ENCODE measurements at regions not wholly inside any gene's neighbourhood (a gene's known extent, or its start where the extent isn't known, plus 50 kb on each side); places are given as distances from the start of the nearest gene placed in this dataset.

DNA sequence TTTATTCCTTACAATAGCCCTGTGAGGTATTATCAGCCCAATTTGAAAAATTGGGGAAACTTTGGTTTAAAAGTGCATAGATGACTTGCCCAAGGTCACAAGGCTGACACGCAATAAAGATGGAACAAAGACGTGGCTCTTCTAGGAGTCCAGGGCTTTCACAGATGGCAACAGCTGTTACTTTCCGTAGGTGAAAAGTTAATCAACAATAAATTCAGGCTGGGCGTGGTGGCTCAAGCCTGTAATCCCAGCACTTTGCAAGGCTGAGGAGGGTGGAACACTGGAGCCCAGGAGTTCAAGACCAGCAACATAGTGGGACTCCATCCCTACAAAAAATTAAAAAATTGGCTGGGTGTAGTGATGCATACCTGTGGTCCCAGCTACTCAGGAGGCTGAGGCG is 87.8 kb upstream of the ATF3 start:
- no peak overlapping the region for H3K4me3 ChIP-seq (ENCODE audit: low read depth, low read length)
- no peak for DNase-seq (ENCODE audit: low read depth)
- TF ChIP-seq, protein P1, sequence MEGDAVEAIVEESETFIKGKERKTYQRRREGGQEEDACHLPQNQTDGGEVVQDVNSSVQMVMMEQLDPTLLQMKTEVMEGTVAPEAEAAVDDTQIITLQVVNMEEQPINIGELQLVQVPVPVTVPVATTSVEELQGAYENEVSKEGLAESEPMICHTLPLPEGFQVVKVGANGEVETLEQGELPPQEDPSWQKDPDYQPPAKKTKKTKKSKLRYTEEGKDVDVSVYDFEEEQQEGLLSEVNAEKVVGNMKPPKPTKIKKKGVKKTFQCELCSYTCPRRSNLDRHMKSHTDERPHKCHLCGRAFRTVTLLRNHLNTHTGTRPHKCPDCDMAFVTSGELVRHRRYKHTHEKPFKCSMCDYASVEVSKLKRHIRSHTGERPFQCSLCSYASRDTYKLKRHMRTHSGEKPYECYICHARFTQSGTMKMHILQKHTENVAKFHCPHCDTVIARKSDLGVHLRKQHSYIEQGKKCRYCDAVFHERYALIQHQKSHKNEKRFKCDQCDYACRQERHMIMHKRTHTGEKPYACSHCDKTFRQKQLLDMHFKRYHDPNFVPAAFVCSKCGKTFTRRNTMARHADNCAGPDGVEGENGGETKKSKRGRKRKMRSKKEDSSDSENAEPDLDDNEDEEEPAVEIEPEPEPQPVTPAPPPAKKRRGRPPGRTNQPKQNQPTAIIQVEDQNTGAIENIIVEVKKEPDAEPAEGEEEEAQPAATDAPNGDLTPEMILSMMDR (IDR thresholded peaks at IDR 0.05; ENCODE audit: low read depth, low read length, missing control alignments), result no peak

DNA sequence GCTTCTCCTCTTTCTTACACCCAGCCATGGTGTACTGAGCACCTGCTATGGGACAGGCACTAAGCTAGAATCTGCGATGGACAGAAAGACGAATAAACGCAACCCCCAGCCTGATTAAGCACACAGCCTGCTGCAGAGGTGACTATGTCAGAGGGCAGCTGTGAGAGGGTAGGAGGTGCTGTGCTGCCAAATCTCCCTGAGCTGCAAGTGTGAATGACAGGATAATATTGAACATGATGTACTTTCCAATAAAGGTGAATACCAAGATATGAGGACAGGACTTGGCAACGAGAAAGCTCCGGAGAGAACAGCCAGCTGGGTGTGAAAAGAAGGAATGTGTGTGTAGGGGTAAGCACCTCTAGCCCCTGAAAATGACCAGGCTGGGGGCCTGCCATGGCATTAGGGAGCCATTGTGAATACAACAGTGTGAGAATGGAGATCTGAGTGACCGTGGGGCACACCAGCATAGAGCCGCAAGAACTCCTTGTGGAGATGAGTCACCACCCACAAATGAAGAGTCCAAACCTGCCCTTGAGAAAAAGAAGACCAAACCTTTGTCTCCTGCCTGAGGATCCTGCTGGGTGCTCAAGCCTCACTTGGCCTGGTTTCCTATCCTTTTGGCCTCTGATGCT is 83.0 kb upstream of the ATF3 start:
- no peak overlapping the region for H3K4me3 ChIP-seq (ENCODE audit: low read depth, low read length)
- no peak for DNase-seq (ENCODE audit: low read depth)
- TF ChIP-seq, protein P1 (IDR thresholded peaks at IDR 0.05; ENCODE audit: low read depth, low read length, missing control alignments), result no peak

DNA sequence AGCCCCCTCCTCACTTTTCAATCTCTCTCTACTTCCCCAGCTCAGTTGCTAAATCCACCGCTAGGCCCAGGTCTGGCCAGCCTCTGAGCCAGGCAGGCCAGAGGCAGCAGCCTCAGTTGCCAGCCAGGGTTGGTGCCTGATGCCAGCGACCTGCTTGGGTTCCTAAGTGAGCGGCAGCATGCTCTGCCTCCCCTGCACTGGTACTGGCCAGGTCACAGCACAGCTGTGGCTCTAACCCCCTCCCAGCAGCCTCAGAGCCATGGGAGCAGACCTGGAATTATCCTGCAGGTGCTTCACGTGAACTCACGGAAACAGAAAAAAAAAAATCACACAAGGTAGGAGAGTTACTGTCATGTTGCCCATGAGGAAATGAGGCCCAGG is 82.5 kb upstream of the ATF3 start:
- no peak for DNase-seq (ENCODE audit: low read depth)
- TF ChIP-seq, protein P1 (IDR thresholded peaks at IDR 0.05; ENCODE audit: low read depth, low read length, missing control alignments), result no peak
- H3K4me3 ChIP-seq (ENCODE audit: low read depth, low read length), result no peak overlapping the region

DNA sequence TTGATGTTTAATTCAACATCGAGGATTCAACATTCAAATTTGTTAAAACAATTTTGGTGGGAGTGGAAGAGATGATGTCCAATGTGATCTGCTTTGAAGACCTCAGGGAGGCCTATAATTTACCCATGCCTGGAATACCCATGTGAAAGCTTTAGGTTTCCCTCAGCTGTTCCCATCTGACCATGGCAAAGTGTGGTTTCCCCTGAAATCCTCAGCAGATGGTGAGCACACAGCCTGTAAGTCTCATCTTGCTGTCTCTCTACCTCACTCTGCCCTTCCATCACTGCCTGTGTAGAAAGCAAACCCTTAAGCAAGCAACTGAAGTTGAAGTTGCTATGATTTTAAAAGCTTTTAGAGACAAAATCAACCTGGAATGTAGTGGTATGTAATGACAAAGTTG is 80.1 kb upstream of the ATF3 start:
- TF ChIP-seq, protein P1 (IDR thresholded peaks at IDR 0.05; ENCODE audit: low read depth, low read length, missing control alignments), result no peak

DNA sequence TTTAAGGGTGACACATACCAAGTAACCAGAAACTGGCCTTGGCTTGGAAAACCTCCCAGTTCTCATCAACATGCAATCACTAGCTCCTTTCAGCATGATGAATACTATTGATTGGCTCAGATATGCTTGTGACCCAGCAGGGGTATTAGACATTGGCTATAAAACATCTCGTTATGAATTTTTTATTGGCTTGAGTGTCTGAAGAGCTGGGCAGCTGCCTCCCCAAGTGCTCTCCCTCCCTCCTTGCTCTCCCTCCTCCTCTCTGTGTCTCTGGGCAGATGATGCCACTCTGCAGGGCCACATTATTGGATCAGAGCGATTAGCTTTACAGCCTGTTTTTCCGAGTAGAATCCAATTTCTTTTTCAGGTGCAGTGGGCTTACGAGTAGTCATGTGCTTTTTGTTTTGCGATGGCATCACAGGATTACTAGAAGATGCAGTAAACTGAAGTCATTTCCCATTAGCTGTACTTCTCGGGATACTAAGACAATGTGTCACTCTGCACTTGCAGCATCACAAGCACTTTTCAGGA is 79.3 kb upstream of the ATF3 start:
- DNase-seq (ENCODE audit: low read depth), result no peak
- TF ChIP-seq, protein P1 (IDR thresholded peaks at IDR 0.05; ENCODE audit: low read depth, low read length, missing control alignments), result no peak
- no peak overlapping the region for H3K4me3 ChIP-seq (ENCODE audit: low read depth, low read length)

More for the DNA sequence above, 80.1 kb upstream of the ATF3 start:
- DNase-seq (ENCODE audit: low read depth), result no peak
- H3K4me3 ChIP-seq (ENCODE audit: low read depth, low read length), result no peak overlapping the region

DNA sequence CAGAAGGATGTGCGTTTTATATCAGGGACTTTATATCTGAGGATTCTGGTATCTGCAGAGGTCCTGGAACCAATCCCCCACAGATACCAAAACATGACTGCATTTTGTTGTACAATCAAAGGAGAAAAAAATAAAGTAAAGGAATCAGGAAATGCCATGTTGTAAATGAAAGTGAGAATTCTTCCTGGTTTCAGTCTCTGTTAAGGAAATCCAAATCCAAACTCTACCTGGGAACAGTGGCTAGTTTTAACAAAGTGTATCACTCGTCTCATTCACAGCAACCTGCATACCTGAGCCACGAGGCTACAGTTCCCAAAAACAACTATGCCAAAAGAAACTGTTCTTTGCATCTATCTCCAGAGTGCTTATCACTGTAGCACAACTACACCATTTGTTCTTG is 77.3 kb upstream of the ATF3 start:
- TF ChIP-seq, protein P1 (IDR thresholded peaks at IDR 0.05; ENCODE audit: low read depth, low read length, missing control alignments), result no peak

DNA sequence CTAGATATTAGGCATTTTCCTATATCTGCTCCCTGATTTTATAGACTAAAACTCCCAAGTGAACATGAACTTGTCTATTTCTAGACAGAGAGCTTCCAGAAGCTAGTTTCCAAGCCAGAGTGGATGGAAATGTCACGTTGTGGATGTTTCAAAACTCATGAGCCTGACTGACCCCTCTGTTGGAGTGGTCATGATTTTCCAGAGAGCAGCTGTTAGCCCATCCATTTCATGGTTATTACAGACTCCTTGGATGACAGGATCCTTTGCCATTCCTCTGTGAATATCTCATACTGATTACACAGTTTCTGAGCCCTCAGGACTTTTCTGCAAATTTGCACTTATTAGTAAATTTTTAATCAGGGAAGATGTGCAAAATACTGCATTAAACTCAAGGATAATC is 76.8 kb upstream of the ATF3 start:
- TF ChIP-seq, protein P1 (IDR thresholded peaks at IDR 0.05; ENCODE audit: low read depth, low read length, missing control alignments), result no peak
- no peak for DNase-seq (ENCODE audit: low read depth)
- H3K4me3 ChIP-seq (ENCODE audit: low read depth, low read length), result no peak overlapping the region

More for the DNA sequence above, 77.3 kb upstream of the ATF3 start:
- H3K4me3 ChIP-seq (ENCODE audit: low read depth, low read length), result no peak overlapping the region
- DNase-seq (ENCODE audit: low read depth), result no peak

Measured in GM12864 (cell line).